Suprapubic skin (tissue), 4 donors: ENCODE measurements at regions not wholly inside any gene's neighbourhood (a gene's known extent, or its start where the extent isn't known, plus 50 kb on each side); places are given as distances from the start of the nearest gene placed in this dataset.

Source experiments
- POLR2A ChIP-seq, 2 donors: fragments of 450-650 bp; IDR thresholded peaks; one replicate each; pipeline ENCODE4 v1.6.1; 2017; ENCODE audit warnings: antibody characterized with exemption in 2 of 2, mild to moderate bottlenecking in 2 of 2, moderate library complexity in 2 of 2
- POLR2AphosphoS5 ChIP-seq, 3 donors: sonication (generic); formaldehyde crosslinking; IDR thresholded peaks; one replicate each; pipeline ENCODE4 v1.6.1; 2017; ENCODE audit warnings: antibody characterized with exemption in 3 of 3
- TF ChIP-seq, protein P1 (sequence below), 2 donors: fragments of 200-600 bp in 1 of 2; fragments of 450-650 bp in 1 of 2; sonication (generic) in 1 of 2; IDR thresholded peaks; one replicate each; pipeline ENCODE4 v1.5.1; 2016 to 2019; ENCODE audit warnings: antibody characterized with exemption in 2 of 2, mild to moderate bottlenecking in 1 of 2, moderate library complexity in 1 of 2

DNA sequence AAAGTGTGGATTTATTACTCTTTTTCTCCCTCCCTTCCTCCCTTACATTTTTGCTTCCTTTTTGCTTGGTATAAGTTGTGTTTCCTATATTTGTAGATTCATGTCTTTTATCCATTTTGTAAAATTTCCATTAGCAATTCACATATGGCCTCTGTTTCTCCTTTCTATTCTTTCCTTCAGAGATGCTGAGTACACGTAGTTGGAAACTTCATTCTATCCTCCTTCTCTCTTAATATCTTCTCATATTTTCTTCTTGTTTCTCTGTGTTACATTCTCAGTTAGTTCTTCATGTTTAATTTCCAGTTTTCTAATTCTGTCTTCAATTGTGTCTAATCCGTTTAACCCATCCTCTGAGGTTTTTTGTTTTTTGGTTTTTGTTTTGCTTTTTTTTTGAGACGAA is 188.9 kb downstream of the ZIC5 start:
- TF ChIP-seq, protein P1, sequence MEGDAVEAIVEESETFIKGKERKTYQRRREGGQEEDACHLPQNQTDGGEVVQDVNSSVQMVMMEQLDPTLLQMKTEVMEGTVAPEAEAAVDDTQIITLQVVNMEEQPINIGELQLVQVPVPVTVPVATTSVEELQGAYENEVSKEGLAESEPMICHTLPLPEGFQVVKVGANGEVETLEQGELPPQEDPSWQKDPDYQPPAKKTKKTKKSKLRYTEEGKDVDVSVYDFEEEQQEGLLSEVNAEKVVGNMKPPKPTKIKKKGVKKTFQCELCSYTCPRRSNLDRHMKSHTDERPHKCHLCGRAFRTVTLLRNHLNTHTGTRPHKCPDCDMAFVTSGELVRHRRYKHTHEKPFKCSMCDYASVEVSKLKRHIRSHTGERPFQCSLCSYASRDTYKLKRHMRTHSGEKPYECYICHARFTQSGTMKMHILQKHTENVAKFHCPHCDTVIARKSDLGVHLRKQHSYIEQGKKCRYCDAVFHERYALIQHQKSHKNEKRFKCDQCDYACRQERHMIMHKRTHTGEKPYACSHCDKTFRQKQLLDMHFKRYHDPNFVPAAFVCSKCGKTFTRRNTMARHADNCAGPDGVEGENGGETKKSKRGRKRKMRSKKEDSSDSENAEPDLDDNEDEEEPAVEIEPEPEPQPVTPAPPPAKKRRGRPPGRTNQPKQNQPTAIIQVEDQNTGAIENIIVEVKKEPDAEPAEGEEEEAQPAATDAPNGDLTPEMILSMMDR (IDR thresholded peaks at IDR 0.05): no peak
- TF ChIP-seq POLR2A (IDR thresholded peaks at IDR 0.05) (no peak), POLR2AphosphoS5 (IDR thresholded peaks at IDR 0.05) (no peak)
